ENCODE measurements at regions not wholly inside any gene's neighbourhood (a gene's known extent, or its start where the extent isn't known, plus 50 kb on each side); places are given as distances from the start of the nearest gene placed in this dataset.
A peak's percentile ranks its signal among the peaks of the same experiment; 100 is the strongest.

GRCh38 chr16:73202161-73202729 lies 154.3 kb upstream of the ZFHX3 start:
- no peak for DNase-seq

GRCh38 chr16:73199214-73199613 lies 151.3 kb upstream of the ZFHX3 start:
- DNase-seq: no peak

GRCh38 chr16:73198481-73198880 lies 150.6 kb upstream of the ZFHX3 start:
- DNase-seq: no peak

- no peak for DNase-seq
These were observed 149.7 kb upstream of the ZFHX3 start for GRCh38 chr16:73197598-73197997.

- DNase-seq: peak; percentile 33
These were observed 148.7 kb upstream of the ZFHX3 start for GRCh38 chr16:73196670-73197069.

- DNase-seq: no peak
These were observed 145.5 kb upstream of the ZFHX3 start for GRCh38 chr16:73193464-73193863.

- DNase-seq: no peak
These were observed 144.4 kb upstream of the ZFHX3 start for GRCh38 chr16:73192232-73192894.

GRCh38 chr16:73191660-73192046 lies 143.7 kb upstream of the ZFHX3 start:
- DNase-seq: no peak

- DNase-seq: no peak
These were observed 143.0 kb upstream of the ZFHX3 start for GRCh38 chr16:73190688-73191659.

- no peak for DNase-seq
These were observed 142.3 kb upstream of the ZFHX3 start for GRCh38 chr16:73190256-73190655.

GRCh38 chr16:73189136-73189535 lies 141.2 kb upstream of the ZFHX3 start:
- DNase-seq: no peak

GRCh38 chr16:73186752-73187601 lies 139.0 kb upstream of the ZFHX3 start:
- no peak for DNase-seq

- DNase-seq: no peak
These were observed 137.8 kb upstream of the ZFHX3 start for GRCh38 chr16:73185737-73186136.

GRCh38 chr16:73183611-73184092 lies 135.7 kb upstream of the ZFHX3 start:
- DNase-seq: no peak

GRCh38 chr16:73179705-73180331 lies 131.9 kb upstream of the ZFHX3 start:
- DNase-seq: no peak

- DNase-seq: no peak
These were observed 129.9 kb upstream of the ZFHX3 start for GRCh38 chr16:73177729-73178295.

GRCh38 chr16:73176577-73177013 lies 128.7 kb upstream of the ZFHX3 start:
- no peak for DNase-seq

- no peak for DNase-seq
These were observed 125.2 kb upstream of the ZFHX3 start for GRCh38 chr16:73172973-73173709.

GRCh38 chr16:73172241-73172972 lies 124.5 kb upstream of the ZFHX3 start:
- DNase-seq: no peak

- no peak for DNase-seq
These were observed 123.9 kb upstream of the ZFHX3 start for GRCh38 chr16:73171901-73172240.

All from CD4-positive, alpha-beta T cell treated with Interferon gamma for 1 hour (primary cell).